Neural cell (in vitro differentiated cells): ENCODE measurements at regions not wholly inside any gene's neighbourhood (a gene's known extent, or its start where the extent isn't known, plus 50 kb on each side); places are given as distances from the start of the nearest gene placed in this dataset.

Experiments
- H2AFZ ChIP-seq: fragments of 200-600, 300-800 bp; sonication (generic), shearing (Covaris generic); 2 replicates; pipeline ENCODE4 v1.6.0; 2014; ENCODE audit warnings: low read depth, mild to moderate bottlenecking, antibody characterized with exemption, low read length, moderate library complexity
- H3F3A ChIP-seq: fragments of 200-600 bp; shearing (Covaris generic); 2 replicates; pipeline ENCODE4 v1.6.1; 2016; ENCODE audit warnings: mild to moderate bottlenecking, moderate library complexity, mixed read lengths, antibody characterized with exemption, low read length; ENCODE audit not compliant: insufficient read depth, poor library complexity, severe bottlenecking
- H3K27ac ChIP-seq: fragments of 200-600, 300-800 bp; sonication (generic), shearing (Covaris generic); 2 replicates; pipeline ENCODE4 v1.5.1; 2014; ENCODE audit warnings: mild to moderate bottlenecking, low read length, moderate library complexity
- H3K27me3 ChIP-seq: fragments of 300-800, 200-600 bp; sonication (generic), shearing (Covaris generic); 2 replicates; pipeline ENCODE4 v1.6.0; 2014; ENCODE audit warnings: mild to moderate bottlenecking, low read depth, low read length, moderate library complexity; ENCODE audit not compliant: insufficient read depth
- H3K36me3 ChIP-seq: fragments of 300-800, 200-600 bp; sonication (generic), shearing (Covaris generic); 2 replicates; pipeline ENCODE4 v1.5.1; 2014; ENCODE audit warnings: mild to moderate bottlenecking, antibody characterized with exemption, low read length, moderate library complexity; ENCODE audit not compliant: insufficient read depth
- H3K4me2 ChIP-seq: fragments of 300-800, 200-600 bp; sonication (generic), shearing (Covaris generic); 2 replicates; pipeline ENCODE4 v1.6.0; 2014; ENCODE audit warnings: mild to moderate bottlenecking, low read length
- H3K4me3 ChIP-seq: fragments of 300-800, 200-600 bp; sonication (generic), shearing (Covaris generic); 2 replicates; pipeline ENCODE4 v1.5.1; 2014; ENCODE audit warnings: mild to moderate bottlenecking, low read length, moderate library complexity
- H3K79me2 ChIP-seq: fragments of 200-600 bp; shearing (Covaris generic); replicated peaks from 2 replicates; pipeline ENCODE4 v1.6.0; 2014; ENCODE audit warnings: mild to moderate bottlenecking, low read length, moderate library complexity; ENCODE audit not compliant: insufficient read depth
- H3K9ac ChIP-seq: fragments of 300-800, 200-600 bp; sonication (generic), shearing (Covaris generic); 2 replicates; pipeline ENCODE4 v1.6.1; 2016; ENCODE audit warnings: mild to moderate bottlenecking, low read length, mixed read lengths
- H3K9me2 ChIP-seq: fragments of 200-600 bp; shearing (Covaris generic); 2 replicates; pipeline ENCODE4 v1.6.1; 2016; ENCODE audit warnings: mild to moderate bottlenecking, low read length, mixed read lengths; ENCODE audit not compliant: insufficient read depth
- H3K9me3 ChIP-seq: fragments of 200-600, 300-800 bp; sonication (generic), shearing (Covaris generic); 2 replicates; pipeline ENCODE4 v1.6.1; 2016; ENCODE audit warnings: mild to moderate bottlenecking, mixed run types, low read length, moderate library complexity, mixed read lengths
- H4K20me1 ChIP-seq: fragments of 200-600 bp; shearing (Covaris generic); 2 replicates; pipeline ENCODE4 v1.6.1; 2016; ENCODE audit warnings: mild to moderate bottlenecking, mixed run types; ENCODE audit not compliant: insufficient read depth
- EP300 ChIP-seq: fragments of 450-650 bp; conservative IDR thresholded peaks from 2 replicates; pipeline ENCODE4 v1.6.1; 2014; ENCODE audit warnings: antibody characterized with exemption, mild to moderate bottlenecking, moderate library complexity; ENCODE audit not compliant: poor library complexity, severe bottlenecking
- EZH2 ChIP-seq: fragments of 200-600, 300-800 bp; shearing (Covaris generic), sonication (generic); IDR thresholded peaks from 2 replicates; pipeline ENCODE4 v1.6.1; 2014; ENCODE audit warnings: antibody characterized with exemption, low read length, borderline replicate concordance, mild to moderate bottlenecking; ENCODE audit not compliant: insufficient read depth, poor library complexity, severe bottlenecking
- MXI1 ChIP-seq: fragments of 450-650 bp; conservative IDR thresholded peaks from 2 replicates; pipeline ENCODE4 v1.6.1; 2014; ENCODE audit warnings: antibody characterized with exemption, mild to moderate bottlenecking; ENCODE audit not compliant: poor library complexity, severe bottlenecking
- POLR2AphosphoS5 ChIP-seq: IDR thresholded peaks from 2 replicates; pipeline ENCODE4 v1.6.1; 2012
- RAD21 ChIP-seq: fragments of 450-650 bp; conservative IDR thresholded peaks from 2 replicates; pipeline ENCODE4 v1.6.1; 2014; ENCODE audit warnings: antibody characterized with exemption, mild to moderate bottlenecking, moderate library complexity
- SMC3 ChIP-seq: fragments of 450-650 bp; conservative IDR thresholded peaks from 2 replicates; pipeline ENCODE4 v1.6.1; 2014; ENCODE audit warnings: antibody characterized with exemption, mild to moderate bottlenecking, moderate library complexity; ENCODE audit not compliant: poor library complexity
- TAF1 ChIP-seq: IDR thresholded peaks from 2 replicates; pipeline ENCODE4 v1.6.1; 2012; ENCODE audit warnings: low read depth
- TF ChIP-seq, protein P1 (sequence below): fragments of 450-650 bp; IDR thresholded peaks from 2 replicates; pipeline ENCODE4 v1.5.1; 2014; ENCODE audit warnings: antibody characterized with exemption, mild to moderate bottlenecking, moderate library complexity; ENCODE audit not compliant: poor library complexity, severe bottlenecking
- TF ChIP-seq, protein P2 (sequence below): IDR thresholded peaks from 2 replicates; pipeline ENCODE4 v1.6.1; 2012; ENCODE audit warnings: borderline replicate concordance

DNA sequence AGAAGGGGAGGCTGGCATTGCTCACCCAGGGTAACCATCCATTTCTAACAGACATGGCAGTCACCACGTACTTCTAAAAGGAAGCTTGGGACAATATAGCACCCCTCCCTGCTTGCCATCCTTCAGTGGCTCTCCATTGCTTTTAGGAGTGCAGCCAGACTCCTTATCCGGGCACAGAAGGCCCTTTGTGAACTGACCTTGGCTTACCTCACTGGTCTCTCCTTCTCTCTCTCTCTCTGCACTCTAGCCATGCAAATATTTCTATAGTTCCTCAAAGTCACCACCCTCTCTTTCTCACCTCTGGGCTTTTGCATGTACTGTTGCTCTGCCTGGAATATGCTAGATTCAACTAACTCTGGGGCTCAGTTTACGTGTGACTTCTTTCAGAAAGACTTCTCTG, 301.1 kb downstream of the SHQ1 start:
- no peaks in the 10 kb centered on the region for H3F3A ChIP-seq
- TF ChIP-seq EP300, result no peak
- TF ChIP-seq TAF1, result no peak
- TF ChIP-seq, protein P1, sequence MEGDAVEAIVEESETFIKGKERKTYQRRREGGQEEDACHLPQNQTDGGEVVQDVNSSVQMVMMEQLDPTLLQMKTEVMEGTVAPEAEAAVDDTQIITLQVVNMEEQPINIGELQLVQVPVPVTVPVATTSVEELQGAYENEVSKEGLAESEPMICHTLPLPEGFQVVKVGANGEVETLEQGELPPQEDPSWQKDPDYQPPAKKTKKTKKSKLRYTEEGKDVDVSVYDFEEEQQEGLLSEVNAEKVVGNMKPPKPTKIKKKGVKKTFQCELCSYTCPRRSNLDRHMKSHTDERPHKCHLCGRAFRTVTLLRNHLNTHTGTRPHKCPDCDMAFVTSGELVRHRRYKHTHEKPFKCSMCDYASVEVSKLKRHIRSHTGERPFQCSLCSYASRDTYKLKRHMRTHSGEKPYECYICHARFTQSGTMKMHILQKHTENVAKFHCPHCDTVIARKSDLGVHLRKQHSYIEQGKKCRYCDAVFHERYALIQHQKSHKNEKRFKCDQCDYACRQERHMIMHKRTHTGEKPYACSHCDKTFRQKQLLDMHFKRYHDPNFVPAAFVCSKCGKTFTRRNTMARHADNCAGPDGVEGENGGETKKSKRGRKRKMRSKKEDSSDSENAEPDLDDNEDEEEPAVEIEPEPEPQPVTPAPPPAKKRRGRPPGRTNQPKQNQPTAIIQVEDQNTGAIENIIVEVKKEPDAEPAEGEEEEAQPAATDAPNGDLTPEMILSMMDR, result no peak
- TF ChIP-seq SMC3, result no peak
- H2AFZ ChIP-seq, result no peak overlapping the region

DNA sequence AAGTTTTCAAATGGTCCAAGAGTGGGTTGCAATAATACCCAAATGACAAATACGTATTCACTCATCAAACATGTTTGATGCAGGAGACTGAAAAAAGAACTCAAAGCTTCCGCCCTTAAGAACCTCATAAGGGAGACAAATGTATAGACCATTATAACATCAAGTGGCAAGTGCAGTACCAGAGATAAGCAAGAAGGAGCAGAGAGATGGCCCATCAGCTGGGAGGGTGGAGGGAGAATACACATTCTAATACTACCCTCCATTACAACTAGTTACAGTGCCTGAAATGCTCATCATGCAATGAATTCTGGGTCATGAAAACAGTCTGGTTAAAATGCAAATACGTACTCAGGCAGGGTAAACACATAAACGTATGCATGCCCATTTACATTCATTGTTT, 304.0 kb downstream of the SHQ1 start:
- Histone ChIP-seq H3F3A (no peaks in the 10 kb centered on the region), H3K9ac (no peak overlapping the region), H3K4me2 (no peak overlapping the region), H3K27me3 (no peaks in the 10 kb centered on the region), H3K27ac (no peak overlapping the region), H3K36me3 (no peaks in the 10 kb centered on the region), H3K9me3 (no peaks in the 10 kb centered on the region), H3K9me2 (no peaks in the 10 kb centered on the region), H3K79me2 (no peaks in the 10 kb centered on the region), H3K4me3 (no peak overlapping the region), H2AFZ (no peak overlapping the region), H4K20me1 (no peaks in the 10 kb centered on the region)
- TF ChIP-seq, protein P2, sequence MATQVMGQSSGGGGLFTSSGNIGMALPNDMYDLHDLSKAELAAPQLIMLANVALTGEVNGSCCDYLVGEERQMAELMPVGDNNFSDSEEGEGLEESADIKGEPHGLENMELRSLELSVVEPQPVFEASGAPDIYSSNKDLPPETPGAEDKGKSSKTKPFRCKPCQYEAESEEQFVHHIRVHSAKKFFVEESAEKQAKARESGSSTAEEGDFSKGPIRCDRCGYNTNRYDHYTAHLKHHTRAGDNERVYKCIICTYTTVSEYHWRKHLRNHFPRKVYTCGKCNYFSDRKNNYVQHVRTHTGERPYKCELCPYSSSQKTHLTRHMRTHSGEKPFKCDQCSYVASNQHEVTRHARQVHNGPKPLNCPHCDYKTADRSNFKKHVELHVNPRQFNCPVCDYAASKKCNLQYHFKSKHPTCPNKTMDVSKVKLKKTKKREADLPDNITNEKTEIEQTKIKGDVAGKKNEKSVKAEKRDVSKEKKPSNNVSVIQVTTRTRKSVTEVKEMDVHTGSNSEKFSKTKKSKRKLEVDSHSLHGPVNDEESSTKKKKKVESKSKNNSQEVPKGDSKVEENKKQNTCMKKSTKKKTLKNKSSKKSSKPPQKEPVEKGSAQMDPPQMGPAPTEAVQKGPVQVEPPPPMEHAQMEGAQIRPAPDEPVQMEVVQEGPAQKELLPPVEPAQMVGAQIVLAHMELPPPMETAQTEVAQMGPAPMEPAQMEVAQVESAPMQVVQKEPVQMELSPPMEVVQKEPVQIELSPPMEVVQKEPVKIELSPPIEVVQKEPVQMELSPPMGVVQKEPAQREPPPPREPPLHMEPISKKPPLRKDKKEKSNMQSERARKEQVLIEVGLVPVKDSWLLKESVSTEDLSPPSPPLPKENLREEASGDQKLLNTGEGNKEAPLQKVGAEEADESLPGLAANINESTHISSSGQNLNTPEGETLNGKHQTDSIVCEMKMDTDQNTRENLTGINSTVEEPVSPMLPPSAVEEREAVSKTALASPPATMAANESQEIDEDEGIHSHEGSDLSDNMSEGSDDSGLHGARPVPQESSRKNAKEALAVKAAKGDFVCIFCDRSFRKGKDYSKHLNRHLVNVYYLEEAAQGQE, result no peak
- no peak for TF ChIP-seq RAD21
- TF ChIP-seq, protein P1, result no peak
- TF ChIP-seq EZH2, result no peak
- no peak for TF ChIP-seq TAF1
- TF ChIP-seq POLR2AphosphoS5, result no peak
- TF ChIP-seq EP300, result no peak
- no peak for TF ChIP-seq MXI1
- TF ChIP-seq SMC3, result no peak

More for the DNA sequence above, 301.1 kb downstream of the SHQ1 start:
- Histone ChIP-seq H3K9ac (no peak overlapping the region), H3K27ac (no peak overlapping the region), H3K4me3 (no peak overlapping the region), H3K4me2 (no peak overlapping the region), H3K79me2 (no peaks in the 10 kb centered on the region), H3K36me3 (no peaks in the 10 kb centered on the region), H3K27me3 (no peaks in the 10 kb centered on the region), H3K9me3 (no peaks in the 10 kb centered on the region), H4K20me1 (no peaks in the 10 kb centered on the region), H3K9me2 (no peaks in the 10 kb centered on the region)
